H1 (cell line): ENCODE measurements at regions not wholly inside any gene's neighbourhood (a gene's known extent, or its start where the extent isn't known, plus 50 kb on each side); places are given as distances from the start of the nearest gene placed in this dataset.

Experiments
- CTCF ChIA-PET: fragments of 300-600 bp; sonication (Branson Sonifier 250); formaldehyde crosslinking; loops from one replicate; lab custom pipeline; 2021; ENCODE audit not compliant: partially characterized antibody; lab: Charles Lee
- POLR2A ChIA-PET: fragments of 300-600 bp; sonication (Branson Sonifier 250); formaldehyde crosslinking; loops from one replicate; lab custom pipeline; 2021; ENCODE audit warnings: inconsistent platforms; ENCODE audit not compliant: partially characterized antibody; lab: Charles Lee
- DNase-seq, 2 experiments: peaks; one replicate each; pipeline versions ENCODE4 v3.0.0 to v3.0.0-alpha.2; 2010 to 2022; ENCODE audit warnings: low spot score in 2 of 2, low read depth in 1 of 2, mixed read lengths in 1 of 2
- FAIRE-seq: peaks from 2 replicates; lab custom pipeline; 2011; peaks lifted over from hg19 to GRCh38; lab: Jason Lieb, UNC
- H2AFZ ChIP-seq: 2 replicates; pipeline ENCODE4 v1.8.1; 2012; ENCODE audit warnings: low read length, inconsistent platforms
- H2AK5ac ChIP-seq: 2 replicates; pipeline ENCODE4 v1.6.1; 2013; ENCODE audit warnings: low read depth, low read length
- H2BK120ac ChIP-seq: replicated peaks from 2 replicates; pipeline ENCODE3; 2013; ENCODE audit warnings: low read depth, low read length, inconsistent platforms
- H2BK12ac ChIP-seq: 2 replicates; pipeline ENCODE4 v1.6.1; 2013; ENCODE audit warnings: low read depth, low read length
- H2BK15ac ChIP-seq: 2 replicates; pipeline ENCODE4 v1.6.1; 2013; ENCODE audit warnings: low read length
- H2BK20ac ChIP-seq: 2 replicates; pipeline ENCODE4 v1.6.1; 2013; ENCODE audit warnings: low read length
- H2BK5ac ChIP-seq: 2 replicates; pipeline ENCODE4 v1.6.1; 2013; ENCODE audit warnings: low read depth, low read length
- H3K14ac ChIP-seq: 2 replicates; pipeline ENCODE4 v1.6.1; 2013; ENCODE audit warnings: inconsistent platforms; ENCODE audit not compliant: insufficient read length
- H3K18ac ChIP-seq: 2 replicates; pipeline ENCODE4 v1.6.1; 2013; ENCODE audit warnings: low read length; ENCODE audit errors: extremely low read depth
- H3K23ac ChIP-seq: 2 replicates; pipeline ENCODE4 v1.6.1; 2013; ENCODE audit warnings: inconsistent platforms; ENCODE audit not compliant: insufficient read length
- H3K23me2 ChIP-seq: 2 replicates; pipeline ENCODE4 v1.6.1; 2013; ENCODE audit warnings: low read depth, low read length
- H3K27ac ChIP-seq: 2 replicates; pipeline ENCODE4 v1.6.1; 2011; ENCODE audit warnings: low read depth, low read length, inconsistent platforms
- H3K27me3 ChIP-seq, 4 experiments: replicated peaks in 1 of 4; 1 replicate in 1 of 4; 2 replicates in 3 of 4; pipeline versions ENCODE4 v1.6.1 to v1.8.1; 2011 to 2013; ENCODE audit warnings: low read length in 3 of 4, mild to moderate bottlenecking in 3 of 4, inconsistent platforms in 2 of 4, mixed read lengths in 2 of 4, moderate library complexity in 1 of 4; ENCODE audit not compliant: control insufficient read depth in 3 of 4, insufficient read depth in 3 of 4; ENCODE audit errors: extremely low read depth in 1 of 4
- H3K36me3 ChIP-seq, 4 experiments: 2 replicates each; pipeline versions ENCODE4 v1.6.1 to v1.8.1; 2011 to 2013; ENCODE audit warnings: mild to moderate bottlenecking in 4 of 4, low read length in 3 of 4, moderate library complexity in 2 of 4, control low read depth in 1 of 4, inconsistent platforms in 1 of 4; ENCODE audit not compliant: insufficient read depth in 4 of 4, control insufficient read depth in 2 of 4
- H3K4ac ChIP-seq: replicated peaks from 2 replicates; pipeline ENCODE3; 2013; ENCODE audit warnings: low read length, low read depth, mixed read lengths, inconsistent platforms; ENCODE audit not compliant: insufficient read length
- H3K4me1 ChIP-seq, 4 experiments: replicated peaks in 1 of 4; 1 replicate in 1 of 4; 2 replicates in 3 of 4; pipeline versions ENCODE4 v1.6.1 to v1.8.1; 2011 to 2013; ENCODE audit warnings: low read length in 3 of 4, inconsistent platforms in 2 of 4, mixed read lengths in 1 of 4; ENCODE audit not compliant: insufficient read depth in 4 of 4, control insufficient read depth in 3 of 4
- H3K4me2 ChIP-seq, 2 experiments: 2 replicates each; pipeline versions ENCODE4 v1.6.1 to v1.8.1; 2011 to 2013; ENCODE audit warnings: low read depth in 2 of 2, low read length in 2 of 2, control low read depth in 1 of 2, inconsistent platforms in 1 of 2, mild to moderate bottlenecking in 1 of 2; ENCODE audit not compliant: insufficient read depth in 1 of 2
- H3K4me3 ChIP-seq, 4 experiments: fragments of 200-600, 300-600 bp in 1 of 4; sonication (generic), shearing (Covaris generic), sonication (Bioruptor Twin) in 1 of 4; 2 replicates each; pipeline versions ENCODE4 v1.5.1 to v1.8.1; 2011 to 2016; ENCODE audit warnings: low read length in 4 of 4, low read depth in 3 of 4, control low read depth in 2 of 4, inconsistent platforms in 2 of 4, mild to moderate bottlenecking in 2 of 4, mixed read lengths in 1 of 4, moderate library complexity in 1 of 4; ENCODE audit not compliant: insufficient read depth in 2 of 4; ENCODE audit errors: extremely low read depth in 1 of 4
- H3K56ac ChIP-seq: replicated peaks from 2 replicates; pipeline ENCODE3; 2013; ENCODE audit warnings: low read depth, mild to moderate bottlenecking, mixed read lengths, low read length, inconsistent platforms; ENCODE audit not compliant: insufficient read length
- H3K79me1 ChIP-seq: 2 replicates; pipeline ENCODE4 v1.6.1; 2013; ENCODE audit warnings: low read depth, low read length, control low read depth
- H3K79me2 ChIP-seq, 2 experiments: 2 replicates each; pipeline versions ENCODE4 v1.6.1 to v1.8.1; 2012 to 2013; ENCODE audit warnings: low read length in 2 of 2, mild to moderate bottlenecking in 2 of 2, inconsistent platforms in 1 of 2; ENCODE audit not compliant: insufficient read depth in 2 of 2, control insufficient read depth in 1 of 2
- H3K9ac ChIP-seq, 4 experiments: replicated peaks in 1 of 4; 1 replicate in 1 of 4; 2 replicates in 3 of 4; pipeline versions ENCODE4 v1.6.1 to v1.8.1; 2011 to 2013; ENCODE audit warnings: low read depth in 3 of 4, low read length in 3 of 4, control low read depth in 2 of 4, mild to moderate bottlenecking in 2 of 4, moderate library complexity in 2 of 4, inconsistent platforms in 1 of 4; ENCODE audit errors: extremely low read depth in 1 of 4
- H3K9me3 ChIP-seq, 2 experiments: 2 replicates each; pipeline versions ENCODE4 v1.6.1 to v1.8.1; 2012 to 2013; ENCODE audit warnings: mild to moderate bottlenecking in 2 of 2, moderate library complexity in 2 of 2, control low read depth in 1 of 2, inconsistent platforms in 1 of 2, low read depth in 1 of 2, low read length in 1 of 2, mixed read lengths in 1 of 2; ENCODE audit not compliant: insufficient read depth in 2 of 2
- H4K20me1 ChIP-seq, 2 experiments: replicated peaks in 1 of 2; 2 replicates each; pipeline versions ENCODE3 to v1.8.1; 2011 to 2013; ENCODE audit warnings: inconsistent platforms in 2 of 2, low read length in 2 of 2, mild to moderate bottlenecking in 1 of 2; ENCODE audit not compliant: insufficient read depth in 2 of 2, control insufficient read depth in 1 of 2
- H4K5ac ChIP-seq: 2 replicates; pipeline ENCODE4 v1.6.1; 2013; ENCODE audit warnings: low read length, low read depth, mixed read lengths, inconsistent platforms; ENCODE audit not compliant: insufficient read length
- H4K8ac ChIP-seq: 2 replicates; pipeline ENCODE4 v1.8.0; 2013; ENCODE audit warnings: mild to moderate bottlenecking, moderate library complexity, low read length, inconsistent platforms; ENCODE audit not compliant: insufficient read depth; ENCODE audit errors: extremely low read depth
- H4K91ac ChIP-seq: replicated peaks from 2 replicates; pipeline ENCODE3; 2013; ENCODE audit warnings: low read length, mixed read lengths, inconsistent platforms; ENCODE audit not compliant: insufficient read length
- CREB1 ChIP-seq: IDR thresholded peaks from 2 replicates; pipeline ENCODE4 v1.6.1; 2012; ENCODE audit warnings: inconsistent platforms
- GTF2F1 ChIP-seq: IDR thresholded peaks from 2 replicates; pipeline ENCODE4 v1.6.1; 2012; ENCODE audit warnings: low read depth, low read length, improper control_type of control experiment, borderline replicate concordance
- RNF2 ChIP-seq: fragments of 200-900, 300-1000 bp; sonication (generic); IDR thresholded peaks from 2 replicates; pipeline ENCODE4 v1.7.1; 2016; ENCODE audit warnings: borderline replicate concordance, low read depth, mild to moderate bottlenecking, antibody characterized with exemption, low read length; ENCODE audit not compliant: poor library complexity, severe bottlenecking; ENCODE audit errors: missing control alignments
- SP1 ChIP-seq: IDR thresholded peaks from 2 replicates; pipeline ENCODE4 v1.6.1; 2011; ENCODE audit warnings: low read depth, low read length
- TEAD4 ChIP-seq: IDR thresholded peaks from 2 replicates; pipeline ENCODE4 v1.6.1; 2012; ENCODE audit warnings: low read depth, low read length, inconsistent platforms, mixed read lengths
- YY1 ChIP-seq: IDR thresholded peaks from 2 replicates; pipeline ENCODE4 v1.6.1; 2011; ENCODE audit warnings: low read depth, mild to moderate bottlenecking, low read length
- WGBS, 2 experiments: shearing (Covaris generic) in 1 of 2; methylation state at CpG; one replicate each; pipeline versions ENCODE4 v1.1.6 to v1.1.7; 2013 to 2015; ENCODE audit warnings: low lambda C conversion rate in 2 of 2, mixed read lengths in 2 of 2, inconsistent platforms in 1 of 2, low coverage in 1 of 2, missing lambda C conversion rate in 1 of 2; ENCODE audit not compliant: insufficient replicate concordance in 2 of 2, insufficient coverage in 1 of 2, insufficient read length in 1 of 2; ENCODE audit errors: extremely low coverage in 1 of 2, missing lambda C conversion rate in 1 of 2; 5-methylcytosine and 5-hydroxymethylcytosine counted together

DNA sequence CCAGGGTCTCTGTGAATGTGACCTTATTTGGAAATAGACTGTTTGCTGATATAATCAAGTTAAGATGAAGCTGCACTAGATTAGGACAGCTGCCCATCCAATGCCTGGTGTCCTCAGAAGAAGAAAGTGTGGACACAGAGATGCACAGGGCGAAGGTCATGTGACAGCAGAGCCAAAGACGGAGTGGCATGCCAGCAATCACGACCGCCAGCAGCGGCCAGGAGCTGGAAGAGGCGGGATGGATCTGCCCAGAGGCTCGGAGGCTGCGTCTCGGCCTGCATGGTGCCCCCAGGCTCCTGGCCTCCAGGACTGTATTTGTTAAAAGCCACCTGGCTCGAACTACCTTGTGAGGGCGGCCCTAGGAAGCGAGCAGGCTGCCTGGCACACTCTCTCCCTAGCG is 76.5 kb downstream of the RFLNA start:
- H2AFZ ChIP-seq = no peak overlapping the region
- H4K20me1 ChIP-seq = peaks cover 2 to 12% of the 10 kb centered on the region in 2 experiments
- no peak overlapping the region for H3K56ac ChIP-seq
- no peak overlapping the region for H4K8ac ChIP-seq
- H4K5ac ChIP-seq = no peak overlapping the region
- no peak overlapping the region for H3K18ac ChIP-seq
- no peaks in the 10 kb centered on the region for H3K9me3 ChIP-seq
- no peaks in the 10 kb centered on the region for H3K79me2 ChIP-seq
- ChIA-PET POLR2A (interaction anchor here (1.5 kb wide), 1 partner anchor 18 kb away, joined by 3 read pairs; no protein-coding TSS in a partner anchor), CTCF (interaction anchor here (0.6 to 2.5 kb wide), 9 partner anchors 9 to 317 kb away, joined by 3 to 8 read pairs (median 3); no protein-coding TSS in a partner anchor)
- no peak overlapping the region for H2BK20ac ChIP-seq
- H3K4me2 ChIP-seq = no peak overlapping the region
- H4K91ac ChIP-seq = no peak overlapping the region
- H3K36me3 ChIP-seq = peaks cover 6 to 19% (median 9%) of the 10 kb centered on the region in 4 experiments; a peak in 6 of 8 replicates
- no peak overlapping the region for H2BK120ac ChIP-seq
- no peak overlapping the region for H3K9ac ChIP-seq
- no peak overlapping the region for H2BK15ac ChIP-seq
- H3K14ac ChIP-seq = no peak overlapping the region
- no peak overlapping the region for H3K4me3 ChIP-seq
- DNase-seq (no peak), FAIRE-seq (no peak)
- no peaks in the 10 kb centered on the region for H3K27me3 ChIP-seq
- no peak overlapping the region for H3K27ac ChIP-seq
- no peak overlapping the region for H3K4ac ChIP-seq
- no peak overlapping the region for H2AK5ac ChIP-seq
- no peak overlapping the region for H2BK12ac ChIP-seq
- H3K4me1 ChIP-seq = no peaks in the 10 kb centered on the region
- no peaks in the 10 kb centered on the region for H3K23me2 ChIP-seq
- no peak overlapping the region; the same call in 1 of the 2 replicates for H2BK5ac ChIP-seq
- no peak overlapping the region for H3K23ac ChIP-seq
- 95% methylated on average over 13 of the region's 13 CpGs; no CpG with 5 or more reads in 1 of the 2 experiments for WGBS, 2 experiments
- H3K79me1 ChIP-seq = no peaks in the 10 kb centered on the region
- TF ChIP-seq SP1 = no peak
- no peak for TF ChIP-seq CREB1
- TF ChIP-seq GTF2F1 = no peak
- no peak for TF ChIP-seq TEAD4
- no peak for TF ChIP-seq YY1
- TF ChIP-seq RNF2 = no peak
